ENCODE measurements at regions not wholly inside any gene's neighbourhood (a gene's known extent, or its start where the extent isn't known, plus 50 kb on each side); places are given as distances from the start of the nearest gene placed in this dataset.

GRCh38 chr3:1529676-1530075 is 436.9 kb downstream of the CNTN6 start:
- TF ChIP-seq CTCF (IDR thresholded peaks at IDR 0.05; ENCODE audit: extremely low read depth in 1 of 2, insufficient read depth in 1 of 2, low read depth in 1 of 2, low read length in 2 of 2) (no peak), POLR2A (IDR thresholded peaks at IDR 0.05; ENCODE audit: low read depth, low read length) (no peak), EZH2 (IDR thresholded peaks at IDR 0.05; ENCODE audit: borderline replicate concordance, low read depth, low read length, severe bottlenecking) (no peak), POLR2AphosphoS5 (IDR thresholded peaks at IDR 0.05; ENCODE audit: insufficient read depth, low read depth, low read length) (no peak), GATA2 (IDR thresholded peaks at IDR 0.05; ENCODE audit: insufficient read depth, insufficient read length, low read depth, low read length) (no peak), MAX (IDR thresholded peaks at IDR 0.05; ENCODE audit: insufficient read depth, insufficient read length) (no peak)
